ENCODE measurements at regions not wholly inside any gene's neighbourhood (a gene's known extent, or its start where the extent isn't known, plus 50 kb on each side); places are given as distances from the start of the nearest gene placed in this dataset.
"Not testable (repeated sequence)": the region's sequence is repeated elsewhere in the genome, so short reads cannot be mapped to it uniquely, and the experiment has no call there.

- no peak for FAIRE-seq
These were observed 357.6 kb downstream of the RFC3 start for GRCh38 chr13:34175551-34175950.

- peak; percentile 88 for FAIRE-seq
These were observed 358.7 kb downstream of the RFC3 start for GRCh38 chr13:34176633-34177032.

GRCh38 chr13:34179481-34179880 is 361.5 kb downstream of the RFC3 start:
- no peak for FAIRE-seq

GRCh38 chr13:34179927-34180326 is 362.0 kb downstream of the RFC3 start:
- FAIRE-seq: no peak

- not testable (repeated sequence) for FAIRE-seq
These were observed 363.3 kb downstream of the RFC3 start for GRCh38 chr13:34181256-34181655.

GRCh38 chr13:34189946-34190345 is 372.0 kb downstream of the RFC3 start:
- FAIRE-seq: no peak

DNA sequence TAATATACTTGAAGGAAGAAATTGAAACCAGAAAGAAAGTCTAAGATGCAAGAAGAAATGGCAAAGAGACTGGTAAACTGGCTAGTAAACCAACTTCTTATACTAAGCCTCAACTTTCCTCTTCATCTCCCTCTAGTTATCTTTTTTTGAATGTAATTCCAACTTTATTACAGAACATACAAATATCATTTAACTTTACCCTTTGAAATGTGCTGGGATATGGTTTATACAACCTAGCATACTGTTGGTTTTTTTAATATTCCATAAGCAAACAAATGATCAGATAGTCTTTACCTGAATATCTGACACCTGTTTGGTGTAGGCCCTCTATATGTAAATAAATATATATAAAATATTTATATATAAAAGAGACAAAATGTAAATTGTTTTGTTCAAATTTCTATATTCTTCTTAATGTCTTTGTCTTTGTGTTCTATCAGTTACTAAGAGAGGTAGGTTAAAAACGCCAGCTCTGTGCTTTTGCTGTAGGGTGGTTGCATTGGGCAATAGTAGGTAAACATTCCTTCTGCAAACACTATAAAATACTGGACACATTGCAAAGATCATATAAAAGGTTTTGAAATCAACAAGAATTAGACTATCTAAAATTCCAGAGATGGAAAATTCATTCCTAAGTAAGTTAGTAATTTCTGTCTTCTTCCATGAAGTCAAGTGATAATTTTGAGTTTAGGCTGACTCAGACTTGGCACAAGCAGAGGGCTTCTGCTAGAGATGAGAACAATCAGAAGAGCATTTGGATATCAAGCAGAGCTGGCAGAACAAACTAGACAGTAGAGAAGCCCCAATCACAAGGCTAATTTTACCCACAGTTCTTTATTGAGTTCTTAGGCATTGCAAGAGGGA is 383.3 kb downstream of the RFC3 start:
- FAIRE-seq: peak; percentile 30

DNA sequence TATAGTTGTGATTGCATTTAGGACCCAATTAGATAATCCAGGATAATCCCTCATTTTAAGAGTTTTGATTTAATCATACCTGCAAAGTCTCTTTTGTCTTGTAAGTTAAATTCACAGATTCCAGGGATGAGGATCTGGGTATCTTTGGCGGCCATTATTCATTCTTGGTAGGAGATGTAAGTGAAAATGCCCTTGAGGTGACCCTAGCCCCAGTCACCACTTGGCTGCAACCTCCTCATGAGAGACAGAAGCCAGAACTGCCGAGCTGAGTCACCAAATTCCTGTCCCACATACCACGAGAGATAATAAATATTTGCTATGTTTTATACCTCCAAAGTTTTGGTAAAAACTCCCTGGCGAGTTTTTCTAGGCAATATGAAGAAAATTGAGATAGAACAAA is 389.4 kb downstream of the RFC3 start:
- no peak for FAIRE-seq

- FAIRE-seq: no peak
These were observed 389.9 kb downstream of the RFC3 start for GRCh38 chr13:34207872-34208271.

DNA sequence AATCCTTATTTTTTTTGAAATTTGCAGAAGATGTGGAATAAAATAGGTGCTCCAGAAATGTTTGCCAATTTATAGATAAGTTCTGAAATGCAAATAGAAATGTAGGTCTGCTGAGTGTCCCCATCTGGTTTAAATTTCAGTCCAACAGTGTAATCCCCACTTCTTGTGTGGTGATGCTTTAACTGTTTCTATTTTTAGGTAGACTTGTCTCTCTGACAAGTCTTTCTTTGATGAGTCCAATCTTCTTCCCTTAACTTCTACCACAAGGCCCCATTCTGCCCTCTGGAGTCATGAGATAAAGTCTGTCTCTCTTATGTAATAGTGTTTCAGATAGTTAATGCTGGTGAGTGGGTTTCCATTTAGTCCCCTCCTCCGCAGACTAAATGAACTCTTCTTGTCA is 390.4 kb downstream of the RFC3 start:
- no peak for FAIRE-seq

DNA sequence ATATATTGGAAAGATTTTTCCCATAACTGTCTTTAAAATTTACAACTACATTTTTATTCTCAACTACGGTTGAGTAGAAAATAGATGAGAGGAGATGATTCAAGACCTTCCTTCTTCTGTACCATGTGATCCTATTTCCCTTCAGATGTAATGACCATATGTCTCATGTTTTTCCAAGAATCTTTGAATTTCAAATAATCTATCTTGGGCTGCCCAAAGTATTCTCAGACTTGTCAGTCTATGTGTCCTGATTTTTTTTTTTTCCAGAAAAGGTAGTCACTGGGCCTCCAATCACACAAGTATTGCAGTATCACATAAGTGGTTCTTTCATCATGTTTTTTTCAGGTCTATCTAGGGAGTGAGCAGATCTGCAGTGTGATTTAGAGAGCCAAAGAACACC is 392.4 kb downstream of the RFC3 start:
- no peak for FAIRE-seq

DNA sequence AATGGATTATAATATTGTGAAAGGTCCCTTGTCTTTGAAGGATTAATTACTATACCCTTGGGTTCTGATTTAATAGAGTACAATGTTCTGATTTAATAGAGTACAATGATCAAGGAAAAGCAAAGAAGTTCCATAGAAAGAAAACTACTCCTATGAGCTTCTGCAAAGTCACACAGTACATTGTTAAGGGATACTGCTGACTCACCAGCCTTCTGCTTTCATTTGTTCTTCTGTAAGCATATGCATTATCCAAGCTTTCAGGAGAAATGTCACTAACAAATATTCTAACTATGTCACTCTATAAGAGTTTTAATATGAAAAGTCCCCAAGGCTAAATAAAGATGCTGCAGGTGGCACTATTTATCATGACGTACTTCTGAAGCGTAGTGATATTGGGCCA is 396.7 kb downstream of the RFC3 start:
- no peak for FAIRE-seq

DNA sequence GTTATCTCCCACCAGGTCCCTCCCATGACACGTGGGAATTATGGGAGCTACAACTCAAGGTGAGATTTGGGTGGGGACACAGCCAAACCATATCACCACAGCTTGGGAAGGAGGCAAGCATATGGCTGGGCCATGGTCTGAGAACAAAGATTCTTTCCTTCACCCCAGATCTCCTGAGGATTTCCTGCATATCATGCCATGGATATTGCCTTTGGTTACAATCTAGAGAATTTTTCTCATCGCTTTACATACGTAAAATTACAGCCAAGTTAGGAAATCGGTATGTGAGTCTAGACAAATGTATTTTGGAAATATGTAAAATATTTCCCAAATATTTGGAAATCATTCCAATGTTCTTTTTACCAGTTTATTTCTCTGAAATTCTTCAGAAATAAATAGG is 398.3 kb downstream of the RFC3 start:
- peak; percentile 15 for FAIRE-seq

- FAIRE-seq: no peak
These were observed 399.5 kb downstream of the RFC3 start for GRCh38 chr13:34217343-34218025.

GRCh38 chr13:34223984-34224383 is 406.0 kb downstream of the RFC3 start:
- no peak for FAIRE-seq

GRCh38 chr13:34224877-34225276 is 406.9 kb downstream of the RFC3 start:
- no peak for FAIRE-seq

DNA sequence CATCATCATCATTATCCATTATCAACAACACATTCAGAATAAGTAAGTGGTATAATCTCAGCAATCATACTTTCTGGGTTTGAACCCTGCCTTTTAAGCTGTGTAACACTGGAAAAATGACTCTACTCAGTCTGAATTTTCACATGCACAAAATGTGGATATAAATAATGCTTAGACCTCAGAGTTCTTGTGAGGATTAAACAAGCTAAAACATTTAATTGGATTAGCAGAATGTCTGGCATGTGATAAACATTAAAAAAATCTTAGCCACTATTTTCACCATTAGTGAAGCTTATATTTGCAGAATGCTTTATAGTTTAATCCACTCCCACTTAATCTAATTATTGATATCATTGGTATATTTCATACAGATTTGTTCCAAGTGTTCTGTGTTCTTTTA is 412.3 kb downstream of the RFC3 start:
- FAIRE-seq: no peak

GRCh38 chr13:34241332-34241731 is 423.4 kb downstream of the RFC3 start:
- FAIRE-seq: no peak

DNA sequence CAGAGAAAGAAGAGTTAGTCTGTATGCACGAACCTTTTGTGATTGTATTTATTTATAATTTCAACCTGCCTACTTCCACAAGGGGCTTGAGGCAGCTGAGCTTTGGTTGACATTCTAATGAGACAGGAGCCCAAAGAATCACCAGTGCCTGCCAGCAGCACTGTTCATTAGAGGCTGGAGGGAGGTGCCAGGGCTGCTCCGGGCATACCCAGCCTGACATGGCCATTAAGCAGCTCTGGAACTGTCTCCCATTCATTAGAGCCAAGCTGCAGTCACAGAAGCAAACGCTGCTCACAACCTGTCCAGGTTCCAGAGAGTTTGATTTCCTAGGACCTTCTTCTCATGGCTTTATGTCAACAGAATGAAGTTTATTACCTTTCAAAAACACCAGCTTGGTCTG is 425.5 kb downstream of the RFC3 start:
- FAIRE-seq: no peak

GRCh38 chr13:34246511-34246910 is 428.6 kb downstream of the RFC3 start:
- no peak for FAIRE-seq

DNA sequence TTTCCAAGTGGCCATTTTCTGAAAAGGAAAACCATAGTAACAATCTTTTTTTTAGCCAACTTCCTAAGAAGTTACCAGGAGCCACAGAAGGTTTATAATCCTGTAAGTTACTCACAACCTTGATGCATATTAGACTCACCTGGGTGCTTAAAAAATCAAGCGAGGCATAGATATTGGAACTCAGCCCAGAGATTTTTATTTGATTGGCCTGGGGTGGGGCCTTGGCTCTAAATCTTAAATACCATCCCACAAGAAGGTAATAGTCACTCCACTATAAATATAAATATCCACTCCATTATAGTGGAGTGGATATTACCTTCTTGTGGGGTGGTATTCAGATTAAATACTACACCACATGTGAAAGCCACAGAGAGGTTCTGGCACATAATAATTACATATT is 429.6 kb downstream of the RFC3 start:
- no peak for FAIRE-seq

DNA sequence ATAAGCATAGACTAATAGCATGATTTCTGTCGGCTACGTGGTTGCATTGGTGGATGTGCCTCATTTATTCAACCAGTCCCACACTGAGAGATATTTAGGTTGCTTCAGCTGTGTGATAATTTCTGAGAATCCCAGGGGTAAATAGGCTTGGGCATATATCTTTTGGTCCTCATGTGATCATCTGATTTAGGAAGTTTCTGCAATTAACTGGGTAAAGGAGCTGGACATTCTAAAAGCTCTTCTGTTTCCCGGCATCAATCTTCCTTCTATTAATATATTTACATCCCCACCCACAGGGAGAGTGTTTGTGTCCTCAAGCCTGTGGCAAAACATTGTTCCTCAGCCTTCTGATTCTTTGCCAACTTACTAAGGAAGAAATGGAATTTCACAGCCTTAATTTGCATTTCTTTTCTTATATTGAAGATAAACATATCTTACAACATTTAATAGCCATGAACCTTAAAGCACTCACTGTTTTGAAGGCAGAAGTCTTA is 431.6 kb downstream of the RFC3 start:
- FAIRE-seq: no peak

DNA sequence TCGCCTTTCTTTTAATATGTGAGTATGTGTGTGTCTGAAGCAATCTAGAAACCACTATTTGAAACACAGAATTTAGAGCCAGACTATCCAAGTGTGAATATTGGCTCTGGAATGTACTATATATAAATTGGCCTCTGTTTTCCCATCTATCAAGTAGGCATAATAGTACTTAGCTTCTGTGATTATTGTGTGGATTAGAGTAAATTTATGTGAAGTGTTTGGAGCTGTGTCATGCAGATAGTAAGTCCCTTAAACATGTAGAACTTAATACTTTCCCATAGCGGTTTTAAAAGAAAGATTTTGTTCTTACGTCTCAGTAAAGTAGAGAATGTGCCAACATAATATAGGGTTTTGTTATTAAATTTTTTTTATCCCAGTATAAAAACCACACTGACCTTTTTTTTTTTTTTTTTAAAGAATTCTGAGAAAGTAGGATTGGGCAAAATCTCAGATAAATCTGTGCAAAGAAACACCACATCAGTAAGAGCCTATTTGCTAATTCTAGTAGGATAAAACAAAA is 432.3 kb downstream of the RFC3 start:
- FAIRE-seq: peak; percentile 97

DNA sequence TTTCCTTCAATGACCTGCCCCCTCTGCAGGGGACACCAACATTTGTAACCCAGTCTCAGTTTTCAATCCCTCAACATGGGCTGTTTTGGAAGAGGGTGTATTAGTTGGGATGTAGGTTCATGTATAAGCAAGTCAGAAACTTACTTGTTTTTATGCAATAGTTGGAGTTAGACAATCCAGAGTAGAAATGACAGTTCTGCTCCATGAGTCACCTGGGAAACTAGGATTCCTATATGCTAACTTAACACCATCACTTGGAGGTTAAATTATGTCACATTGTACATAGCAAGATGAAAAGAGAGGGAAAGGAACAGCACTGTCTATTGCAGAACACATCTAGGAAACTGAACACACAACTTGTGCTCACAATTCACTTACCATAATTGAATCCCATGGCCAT is 436.4 kb downstream of the RFC3 start:
- no peak for FAIRE-seq
